Stimulated activated CD4-positive, alpha-beta T cell treated with anti-CD3 and anti-CD28 coated beads, TNF-alpha, amount 100 ng/mL, for 24 hours (primary cell): ENCODE measurements at regions not wholly inside any gene's neighbourhood (a gene's known extent, or its start where the extent isn't known, plus 50 kb on each side); places are given as distances from the start of the nearest gene placed in this dataset.
"Not testable (repeated sequence)": the region's sequence is repeated elsewhere in the genome, so short reads cannot be mapped to it uniquely, and the experiment has no call there.

Experiments
- DNase-seq, 3 experiments: peaks; one replicate each; pipeline ENCODE4 v3.0.0-alpha.2; 2020; ENCODE audit warnings: low read depth in 3 of 3

GRCh38 chr17:72175787-72176515 lies 55.1 kb downstream of the SOX9 start:
- DNase-seq, result no peak

DNA sequence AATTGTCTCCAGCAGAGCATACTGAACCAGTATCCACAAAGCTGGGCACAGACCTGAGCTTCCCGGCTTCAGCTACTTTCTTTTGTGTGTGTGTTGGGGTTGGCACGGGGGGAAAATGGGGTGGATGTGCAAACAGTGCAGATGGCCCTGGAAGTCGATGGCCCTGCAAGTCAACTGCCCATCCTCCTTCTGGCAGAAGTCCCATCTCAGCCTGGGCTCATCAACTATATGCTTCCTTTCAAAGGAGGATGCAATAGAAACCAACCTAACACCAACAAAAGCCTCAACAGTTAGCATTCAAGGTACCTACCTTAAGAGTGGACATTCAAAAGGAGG lies 55.7 kb downstream of the SOX9 start:
- DNase-seq, result no peak

- no peak for DNase-seq
Measured at GRCh38 chr17:72176951-72177660, 56.3 kb downstream of the SOX9 start.

DNA sequence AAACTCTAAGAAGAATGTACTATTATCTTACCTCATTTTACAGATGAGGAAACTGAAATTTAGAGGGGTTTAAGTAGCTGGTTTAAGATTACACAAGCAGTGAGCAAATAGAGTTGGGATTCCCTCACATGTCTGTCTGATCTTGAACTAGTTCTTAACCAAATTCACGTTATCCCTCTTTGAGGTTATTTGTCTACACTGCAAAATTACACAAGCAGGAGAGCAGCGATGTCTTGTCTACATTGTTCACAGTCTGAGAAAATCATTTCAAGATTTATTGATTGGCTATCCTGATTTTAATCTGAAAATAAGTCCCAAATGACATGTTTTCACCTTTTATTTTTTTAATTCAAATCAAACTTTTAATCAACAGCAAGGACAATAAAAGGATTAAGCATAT lies 56.9 kb downstream of the SOX9 start:
- DNase-seq, result no peak

DNA sequence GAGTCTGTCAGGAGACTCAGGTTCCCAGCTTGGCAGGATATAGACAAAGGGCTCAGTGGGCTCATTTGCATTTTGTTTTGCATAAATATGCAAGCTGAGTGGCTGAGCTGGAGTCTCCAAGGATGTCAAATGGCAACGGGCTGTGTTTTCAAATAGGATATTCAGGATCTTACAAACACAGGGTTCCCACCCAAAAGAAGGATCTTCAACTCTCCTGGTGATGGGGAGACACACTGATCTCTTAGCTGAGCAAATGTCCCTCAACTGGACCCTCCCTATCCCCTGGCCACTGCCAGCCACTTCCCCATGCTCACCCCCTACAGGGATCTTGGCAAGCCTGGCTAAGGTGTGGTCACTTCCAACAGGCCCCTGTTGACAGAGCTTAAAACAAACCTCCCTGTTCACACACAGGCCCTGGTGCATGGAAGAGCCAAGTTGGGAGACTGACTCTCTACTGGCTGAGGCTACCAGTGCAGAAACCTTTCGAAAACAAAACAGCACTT lies 61.6 kb downstream of the SOX9 start:
- no peak for DNase-seq

DNA sequence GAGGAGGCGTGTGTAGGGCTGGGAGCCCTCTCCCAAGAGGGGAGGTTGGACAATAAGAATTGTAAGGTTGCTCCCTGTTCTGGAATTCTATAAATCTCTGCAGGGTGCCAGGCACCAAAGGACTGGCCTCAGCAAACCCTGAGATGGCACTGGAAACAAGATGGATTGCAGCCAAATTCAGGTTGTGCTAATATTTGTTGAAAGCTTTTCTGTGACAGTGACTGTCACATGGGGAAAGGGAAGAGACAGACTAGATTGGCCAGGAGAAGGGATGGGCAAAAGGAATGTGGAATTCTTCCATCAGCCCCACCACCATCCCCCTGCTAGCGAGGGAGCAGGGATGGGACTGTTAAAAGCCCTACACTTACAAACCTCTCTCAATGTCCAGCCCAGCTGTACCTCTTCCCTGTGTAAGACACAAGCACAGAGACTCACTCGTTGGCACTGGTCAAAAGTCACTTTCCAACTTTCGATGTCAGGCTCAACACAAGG lies 62.4 kb downstream of the SOX9 start:
- no peak for DNase-seq

DNA sequence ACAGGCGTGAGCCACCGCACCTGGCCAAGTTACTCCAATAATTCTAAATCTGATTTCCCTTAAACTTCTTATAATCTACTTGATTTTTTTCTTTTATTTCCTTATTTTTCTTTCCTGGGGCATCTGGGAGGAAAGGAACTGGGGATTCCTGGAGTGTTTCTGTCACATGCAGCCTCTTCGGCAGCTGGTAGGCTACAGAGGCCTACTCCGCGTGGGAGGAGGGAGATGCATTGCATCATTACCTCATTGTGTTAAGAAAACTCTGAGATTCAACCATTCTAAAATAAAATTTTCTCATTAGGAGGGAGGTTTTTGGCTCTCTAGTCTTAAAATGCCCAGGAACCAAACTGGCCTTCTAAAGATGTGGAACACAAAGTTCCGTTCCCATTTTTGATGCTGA lies 64.0 kb downstream of the SOX9 start:
- DNase-seq, result no peak

DNA sequence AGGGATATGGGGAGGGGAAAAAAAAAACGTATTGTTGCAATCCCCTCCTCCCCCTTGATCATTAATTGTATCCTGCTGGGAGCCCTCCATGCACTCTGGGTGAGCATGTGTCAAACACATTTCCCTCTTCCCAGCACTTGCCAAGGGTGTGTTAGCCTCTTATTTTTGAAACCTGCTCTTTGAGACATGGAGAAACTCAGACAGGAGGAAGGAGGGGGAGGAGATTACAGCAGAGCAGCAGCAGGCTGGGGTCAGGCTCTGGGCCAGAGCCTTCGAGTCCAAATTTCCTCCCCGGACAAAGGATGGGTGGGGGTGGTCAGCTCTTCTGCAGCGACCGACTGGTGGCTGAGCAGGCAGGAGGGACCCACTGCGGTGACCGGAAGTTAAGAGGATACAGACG lies 64.7 kb downstream of the SOX9 start:
- DNase-seq, result no peak

DNA sequence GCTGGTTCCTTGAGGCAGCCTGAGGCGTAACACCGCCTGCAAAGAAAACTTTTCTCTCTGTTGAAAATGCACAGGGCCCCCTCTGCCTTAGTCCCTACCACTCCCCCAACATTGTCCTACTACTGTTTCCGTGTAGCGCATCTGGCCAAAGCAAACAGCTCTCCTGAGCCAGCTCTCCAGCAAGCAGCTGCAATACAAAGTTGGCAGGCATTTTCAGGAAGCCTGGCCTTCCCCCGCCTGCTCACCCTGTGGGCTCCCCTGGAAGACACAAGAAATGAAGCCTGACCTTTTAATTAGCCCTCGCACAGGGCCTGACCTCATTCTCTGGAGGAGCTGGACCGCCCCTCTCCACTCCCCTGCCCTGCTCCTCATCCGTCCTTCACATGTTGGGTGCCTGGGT lies 66.7 kb downstream of the SOX9 start:
- no peak for DNase-seq

DNA sequence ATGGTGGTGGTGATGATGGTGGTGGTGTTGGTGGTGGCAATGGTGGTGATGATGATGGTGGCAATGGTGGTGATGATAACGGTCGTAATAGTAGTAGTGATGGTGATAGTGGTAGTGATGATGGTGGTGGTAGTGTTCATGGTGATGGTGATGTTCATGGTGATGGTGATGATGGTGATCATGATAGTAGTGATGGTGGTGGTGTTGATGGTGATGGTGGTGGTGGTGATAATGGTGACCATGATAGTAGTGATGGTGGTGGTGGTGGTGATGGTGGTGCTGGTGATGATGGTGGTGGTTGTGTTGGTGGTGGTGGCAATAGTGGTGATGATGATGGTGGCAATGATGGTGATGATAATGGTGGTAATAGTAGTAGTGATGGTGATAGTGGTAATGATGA lies 68.0 kb downstream of the SOX9 start:
- DNase-seq, result no peak

- no peak for DNase-seq
Measured at GRCh38 chr17:72189768-72190593, 69.2 kb downstream of the SOX9 start.

DNA sequence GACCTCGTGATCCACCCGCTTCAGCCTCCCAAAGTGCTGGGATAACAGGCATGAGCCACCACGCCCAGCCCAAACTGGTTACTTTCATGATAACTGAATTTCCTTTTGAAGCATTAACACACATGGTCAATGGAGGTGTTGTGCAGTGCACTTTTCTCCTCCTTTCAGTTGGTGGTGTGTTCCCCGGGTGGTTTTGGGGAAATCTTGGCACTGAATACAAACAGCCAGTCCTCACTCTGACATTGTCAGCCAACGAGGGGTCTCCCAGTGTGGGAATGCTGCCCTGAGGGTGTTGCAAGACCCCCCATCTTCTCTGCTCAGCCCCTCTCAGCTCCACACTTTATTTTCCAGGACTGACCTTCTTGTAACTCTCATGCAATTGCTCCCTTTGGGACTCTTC lies 70.5 kb downstream of the SOX9 start:
- DNase-seq, result no peak

GRCh38 chr17:72191921-72192799 lies 71.3 kb downstream of the SOX9 start:
- no peak for DNase-seq

DNA sequence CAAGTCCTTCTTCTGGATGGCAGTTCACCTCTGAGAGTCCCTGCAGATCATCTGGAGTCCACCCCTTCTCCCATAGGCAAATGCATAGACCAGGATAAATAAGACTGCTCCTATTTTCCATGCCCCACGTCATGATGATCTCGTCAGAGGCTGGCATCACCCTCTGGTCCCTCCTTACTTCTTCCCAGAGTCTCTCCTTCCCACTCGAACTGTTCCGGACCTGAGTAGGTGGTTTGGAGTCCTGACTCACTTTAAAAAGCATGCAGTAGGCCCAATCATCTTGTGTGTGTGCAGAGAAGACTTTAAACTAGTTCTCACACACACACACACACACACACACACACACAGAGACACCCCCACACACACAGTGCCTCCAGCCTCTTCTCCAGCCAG lies 72.0 kb downstream of the SOX9 start:
- DNase-seq, result no peak

DNA sequence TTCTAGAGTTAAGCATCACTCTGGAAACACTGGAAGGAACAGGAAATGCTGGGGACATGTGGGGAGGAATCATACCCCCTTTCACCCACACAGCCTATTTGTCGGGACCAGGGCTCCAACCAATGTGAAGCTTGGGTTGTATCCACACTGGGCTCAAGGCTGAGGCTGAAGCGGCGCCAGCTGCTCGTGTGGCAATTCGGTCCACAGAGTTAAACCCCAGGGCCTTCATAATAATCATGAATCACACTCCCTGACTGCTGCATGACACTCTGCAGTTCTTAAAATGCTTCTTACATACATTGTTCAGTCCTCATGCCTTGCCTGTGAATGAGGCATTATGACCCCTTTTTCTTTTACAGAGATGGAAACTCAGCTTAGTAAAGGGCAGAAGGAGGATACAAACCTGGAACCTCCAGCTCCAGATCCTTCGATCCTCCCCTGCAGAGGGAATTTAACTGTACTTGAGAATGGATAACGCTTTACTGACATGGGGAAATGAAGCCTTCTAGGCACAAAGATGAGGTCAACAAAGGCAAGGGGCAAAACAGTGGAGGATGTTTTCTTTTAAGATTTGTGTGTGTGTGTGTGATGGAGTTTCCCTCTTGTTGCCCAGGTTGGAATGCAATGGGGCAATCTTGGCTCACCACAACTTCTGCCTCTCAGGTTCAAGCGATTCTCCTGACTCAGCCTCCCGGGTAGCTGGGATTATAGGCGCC lies 72.7 kb downstream of the SOX9 start:
- DNase-seq, result no peak

- DNase-seq, result not testable (repeated sequence)
Measured at GRCh38 chr17:72194107-72194440, 73.3 kb downstream of the SOX9 start.

DNA sequence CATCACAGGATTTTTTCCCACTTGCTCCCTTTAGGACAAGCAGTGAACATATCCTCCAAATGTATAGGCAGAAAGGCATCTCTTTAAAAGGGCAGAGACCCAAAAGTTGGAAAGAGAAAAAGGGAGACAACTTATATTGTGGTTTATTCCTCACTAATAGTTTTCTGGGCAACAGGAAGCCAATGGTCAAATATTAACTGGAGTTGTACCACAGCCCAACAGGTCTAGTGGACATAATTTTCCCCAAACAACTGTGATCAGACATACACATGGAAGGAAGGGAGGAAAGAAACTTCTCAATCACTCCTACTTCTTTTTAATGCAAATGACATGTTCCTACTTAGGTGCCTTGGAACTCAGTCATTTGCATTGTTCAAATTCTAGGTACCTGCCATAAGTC lies 78.4 kb downstream of the SOX9 start:
- no peak for DNase-seq

- DNase-seq, result no peak
Measured at GRCh38 chr17:72204742-72205141, 83.9 kb downstream of the SOX9 start.

DNA sequence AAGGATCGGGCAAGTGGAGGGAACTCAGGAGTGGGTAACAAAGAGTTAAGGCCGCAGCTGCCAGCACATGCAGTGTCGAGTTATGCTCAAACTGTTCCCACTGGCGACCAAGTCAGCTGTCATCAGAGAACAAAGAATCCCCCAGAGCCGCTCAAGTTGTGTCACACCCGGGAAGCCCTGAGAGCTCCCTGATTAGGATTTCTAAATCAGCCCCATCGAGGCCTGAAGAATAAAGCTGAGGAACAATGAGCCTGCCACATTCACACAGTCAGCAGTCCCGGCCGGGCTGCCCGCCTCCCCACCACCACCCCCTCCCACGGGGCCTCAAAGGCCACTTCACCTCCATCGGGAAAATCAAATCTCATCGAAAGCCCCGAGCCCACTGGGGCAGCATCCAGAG lies 84.5 kb downstream of the SOX9 start:
- no peak for DNase-seq

GRCh38 chr17:72205822-72206221 lies 85.0 kb downstream of the SOX9 start:
- DNase-seq, result no peak

GRCh38 chr17:72206376-72206775 lies 85.6 kb downstream of the SOX9 start:
- no peak for DNase-seq
